H1 (cell line): ENCODE measurements at regions not wholly inside any gene's neighbourhood (a gene's known extent, or its start where the extent isn't known, plus 50 kb on each side); places are given as distances from the start of the nearest gene placed in this dataset.

Experiments
- TF ChIP-seq, protein P1 (sequence below): fragments of 300-600 bp; sonication (generic); IDR thresholded peaks from 2 replicates; pipeline ENCODE4 v1.7.1; 2012; ENCODE audit warnings: low read length, moderate library complexity, mild to moderate bottlenecking, inconsistent platforms; ENCODE audit not compliant: insufficient replicate concordance

- TF ChIP-seq, protein P1, sequence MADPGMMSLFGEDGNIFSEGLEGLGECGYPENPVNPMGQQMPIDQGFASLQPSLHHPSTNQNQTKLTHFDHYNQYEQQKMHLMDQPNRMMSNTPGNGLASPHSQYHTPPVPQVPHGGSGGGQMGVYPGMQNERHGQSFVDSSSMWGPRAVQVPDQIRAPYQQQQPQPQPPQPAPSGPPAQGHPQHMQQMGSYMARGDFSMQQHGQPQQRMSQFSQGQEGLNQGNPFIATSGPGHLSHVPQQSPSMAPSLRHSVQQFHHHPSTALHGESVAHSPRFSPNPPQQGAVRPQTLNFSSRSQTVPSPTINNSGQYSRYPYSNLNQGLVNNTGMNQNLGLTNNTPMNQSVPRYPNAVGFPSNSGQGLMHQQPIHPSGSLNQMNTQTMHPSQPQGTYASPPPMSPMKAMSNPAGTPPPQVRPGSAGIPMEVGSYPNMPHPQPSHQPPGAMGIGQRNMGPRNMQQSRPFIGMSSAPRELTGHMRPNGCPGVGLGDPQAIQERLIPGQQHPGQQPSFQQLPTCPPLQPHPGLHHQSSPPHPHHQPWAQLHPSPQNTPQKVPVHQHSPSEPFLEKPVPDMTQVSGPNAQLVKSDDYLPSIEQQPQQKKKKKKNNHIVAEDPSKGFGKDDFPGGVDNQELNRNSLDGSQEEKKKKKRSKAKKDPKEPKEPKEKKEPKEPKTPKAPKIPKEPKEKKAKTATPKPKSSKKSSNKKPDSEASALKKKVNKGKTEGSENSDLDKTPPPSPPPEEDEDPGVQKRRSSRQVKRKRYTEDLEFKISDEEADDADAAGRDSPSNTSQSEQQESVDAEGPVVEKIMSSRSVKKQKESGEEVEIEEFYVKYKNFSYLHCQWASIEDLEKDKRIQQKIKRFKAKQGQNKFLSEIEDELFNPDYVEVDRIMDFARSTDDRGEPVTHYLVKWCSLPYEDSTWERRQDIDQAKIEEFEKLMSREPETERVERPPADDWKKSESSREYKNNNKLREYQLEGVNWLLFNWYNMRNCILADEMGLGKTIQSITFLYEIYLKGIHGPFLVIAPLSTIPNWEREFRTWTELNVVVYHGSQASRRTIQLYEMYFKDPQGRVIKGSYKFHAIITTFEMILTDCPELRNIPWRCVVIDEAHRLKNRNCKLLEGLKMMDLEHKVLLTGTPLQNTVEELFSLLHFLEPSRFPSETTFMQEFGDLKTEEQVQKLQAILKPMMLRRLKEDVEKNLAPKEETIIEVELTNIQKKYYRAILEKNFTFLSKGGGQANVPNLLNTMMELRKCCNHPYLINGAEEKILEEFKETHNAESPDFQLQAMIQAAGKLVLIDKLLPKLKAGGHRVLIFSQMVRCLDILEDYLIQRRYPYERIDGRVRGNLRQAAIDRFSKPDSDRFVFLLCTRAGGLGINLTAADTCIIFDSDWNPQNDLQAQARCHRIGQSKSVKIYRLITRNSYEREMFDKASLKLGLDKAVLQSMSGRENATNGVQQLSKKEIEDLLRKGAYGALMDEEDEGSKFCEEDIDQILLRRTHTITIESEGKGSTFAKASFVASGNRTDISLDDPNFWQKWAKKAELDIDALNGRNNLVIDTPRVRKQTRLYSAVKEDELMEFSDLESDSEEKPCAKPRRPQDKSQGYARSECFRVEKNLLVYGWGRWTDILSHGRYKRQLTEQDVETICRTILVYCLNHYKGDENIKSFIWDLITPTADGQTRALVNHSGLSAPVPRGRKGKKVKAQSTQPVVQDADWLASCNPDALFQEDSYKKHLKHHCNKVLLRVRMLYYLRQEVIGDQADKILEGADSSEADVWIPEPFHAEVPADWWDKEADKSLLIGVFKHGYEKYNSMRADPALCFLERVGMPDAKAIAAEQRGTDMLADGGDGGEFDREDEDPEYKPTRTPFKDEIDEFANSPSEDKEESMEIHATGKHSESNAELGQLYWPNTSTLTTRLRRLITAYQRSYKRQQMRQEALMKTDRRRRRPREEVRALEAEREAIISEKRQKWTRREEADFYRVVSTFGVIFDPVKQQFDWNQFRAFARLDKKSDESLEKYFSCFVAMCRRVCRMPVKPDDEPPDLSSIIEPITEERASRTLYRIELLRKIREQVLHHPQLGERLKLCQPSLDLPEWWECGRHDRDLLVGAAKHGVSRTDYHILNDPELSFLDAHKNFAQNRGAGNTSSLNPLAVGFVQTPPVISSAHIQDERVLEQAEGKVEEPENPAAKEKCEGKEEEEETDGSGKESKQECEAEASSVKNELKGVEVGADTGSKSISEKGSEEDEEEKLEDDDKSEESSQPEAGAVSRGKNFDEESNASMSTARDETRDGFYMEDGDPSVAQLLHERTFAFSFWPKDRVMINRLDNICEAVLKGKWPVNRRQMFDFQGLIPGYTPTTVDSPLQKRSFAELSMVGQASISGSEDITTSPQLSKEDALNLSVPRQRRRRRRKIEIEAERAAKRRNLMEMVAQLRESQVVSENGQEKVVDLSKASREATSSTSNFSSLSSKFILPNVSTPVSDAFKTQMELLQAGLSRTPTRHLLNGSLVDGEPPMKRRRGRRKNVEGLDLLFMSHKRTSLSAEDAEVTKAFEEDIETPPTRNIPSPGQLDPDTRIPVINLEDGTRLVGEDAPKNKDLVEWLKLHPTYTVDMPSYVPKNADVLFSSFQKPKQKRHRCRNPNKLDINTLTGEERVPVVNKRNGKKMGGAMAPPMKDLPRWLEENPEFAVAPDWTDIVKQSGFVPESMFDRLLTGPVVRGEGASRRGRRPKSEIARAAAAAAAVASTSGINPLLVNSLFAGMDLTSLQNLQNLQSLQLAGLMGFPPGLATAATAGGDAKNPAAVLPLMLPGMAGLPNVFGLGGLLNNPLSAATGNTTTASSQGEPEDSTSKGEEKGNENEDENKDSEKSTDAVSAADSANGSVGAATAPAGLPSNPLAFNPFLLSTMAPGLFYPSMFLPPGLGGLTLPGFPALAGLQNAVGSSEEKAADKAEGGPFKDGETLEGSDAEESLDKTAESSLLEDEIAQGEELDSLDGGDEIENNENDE: no peak
Observed at GRCh38 chr4:18180892-18181291, 159.3 kb upstream of the LCORL start (continued).
